ENCODE measurements at regions not wholly inside any gene's neighbourhood (a gene's known extent, or its start where the extent isn't known, plus 50 kb on each side); places are given as distances from the start of the nearest gene placed in this dataset.

- no peak for ATAC-seq
- TF ChIP-seq ISL1 (CRISPR knock-in tag; IDR thresholded peaks at IDR 0.05) (no peak), ARNTL (CRISPR knock-in tag; IDR thresholded peaks at IDR 0.05; ENCODE audit: borderline replicate concordance, low read depth) (no peak), CSDC2 (CRISPR knock-in tag; IDR thresholded peaks at IDR 0.05) (no peak), ZFP3 (CRISPR knock-in tag; IDR thresholded peaks at IDR 0.05) (no peak), ZNF565 (CRISPR knock-in tag; conservative IDR thresholded peaks at IDR 0.05; ENCODE audit: low read depth) (no peak), ZC3H10 (CRISPR knock-in tag; IDR thresholded peaks at IDR 0.05) (no peak), POU6F1 (CRISPR knock-in tag; IDR thresholded peaks at IDR 0.05; ENCODE audit: borderline replicate concordance, low read depth) (no peak), ZNF8 (CRISPR knock-in tag; IDR thresholded peaks at IDR 0.05) (no peak), ESRRG (CRISPR knock-in tag; IDR thresholded peaks at IDR 0.05) (no peak), CREB5 (CRISPR knock-in tag; IDR thresholded peaks at IDR 0.05; ENCODE audit: low read depth) (no peak)
These were observed 206.4 kb upstream of the PELI2 start for GRCh38 chr14:55911776-55912175.

- TF ChIP-seq ZC3H10 (CRISPR knock-in tag; IDR thresholded peaks at IDR 0.05): no peak
- no peak for TF ChIP-seq ZNF8 (CRISPR knock-in tag; IDR thresholded peaks at IDR 0.05)
- no peak for TF ChIP-seq GLIS3 (CRISPR knock-in tag; IDR thresholded peaks at IDR 0.05)
- TF ChIP-seq ZFP30 (CRISPR knock-in tag; IDR thresholded peaks at IDR 0.05): no peak
- no peak for TF ChIP-seq TOX (CRISPR knock-in tag; IDR thresholded peaks at IDR 0.05; ENCODE audit: borderline replicate concordance)
- TF ChIP-seq ZFP3 (CRISPR knock-in tag; IDR thresholded peaks at IDR 0.05): no peak
- TF ChIP-seq SNAI2 (CRISPR knock-in tag; IDR thresholded peaks at IDR 0.05): no peak
- no peak for TF ChIP-seq ARNTL (CRISPR knock-in tag; IDR thresholded peaks at IDR 0.05; ENCODE audit: borderline replicate concordance, low read depth)
- TF ChIP-seq PATZ1 (CRISPR knock-in tag; IDR thresholded peaks at IDR 0.05; ENCODE audit: borderline replicate concordance): no peak
- TF ChIP-seq BACH2 (CRISPR knock-in tag; IDR thresholded peaks at IDR 0.05; ENCODE audit: borderline replicate concordance): no peak
- ATAC-seq: no peak
These were observed 205.9 kb upstream of the PELI2 start for GRCh38 chr14:55912344-55912743.

- TF ChIP-seq ESRRG (CRISPR knock-in tag; IDR thresholded peaks at IDR 0.05) (no peak), ZNF565 (CRISPR knock-in tag; conservative IDR thresholded peaks at IDR 0.05; ENCODE audit: low read depth) (no peak), ZFP3 (CRISPR knock-in tag; IDR thresholded peaks at IDR 0.05) (no peak), PATZ1 (CRISPR knock-in tag; IDR thresholded peaks at IDR 0.05; ENCODE audit: borderline replicate concordance) (no peak), POU6F1 (CRISPR knock-in tag; IDR thresholded peaks at IDR 0.05; ENCODE audit: borderline replicate concordance, low read depth) (no peak)
- no peak for ATAC-seq
These were observed 204.7 kb upstream of the PELI2 start for GRCh38 chr14:55913324-55914025.

GRCh38 chr14:55914771-55915170 lies 203.4 kb upstream of the PELI2 start:
- ATAC-seq: no peak
- TF ChIP-seq ZNF565 (CRISPR knock-in tag; conservative IDR thresholded peaks at IDR 0.05; ENCODE audit: low read depth) (no peak), BACH2 (CRISPR knock-in tag; IDR thresholded peaks at IDR 0.05; ENCODE audit: borderline replicate concordance) (no peak), OSR1 (CRISPR knock-in tag; IDR thresholded peaks at IDR 0.05) (no peak), ZNF8 (CRISPR knock-in tag; IDR thresholded peaks at IDR 0.05) (no peak), GLIS3 (CRISPR knock-in tag; IDR thresholded peaks at IDR 0.05) (no peak), ARNTL (CRISPR knock-in tag; IDR thresholded peaks at IDR 0.05; ENCODE audit: borderline replicate concordance, low read depth) (no peak), TSHZ2 (CRISPR knock-in tag; IDR thresholded peaks at IDR 0.05) (no peak), CSDC2 (CRISPR knock-in tag; IDR thresholded peaks at IDR 0.05) (no peak), POU6F1 (CRISPR knock-in tag; IDR thresholded peaks at IDR 0.05; ENCODE audit: borderline replicate concordance, low read depth) (no peak)

Data from SK-N-SH treated with all-trans-retinoic acid at 6 μM for 48 hours (cell line).